OCI-LY3 (cell line): ENCODE measurements at regions not wholly inside any gene's neighbourhood (a gene's known extent, or its start where the extent isn't known, plus 50 kb on each side); places are given as distances from the start of the nearest gene placed in this dataset.

Experiments
- H2AFZ ChIP-seq: fragments of 200-600, 300-600 bp; shearing (Covaris generic); 2 replicates; pipeline ENCODE4 v1.6.0; 2014; ENCODE audit warnings: antibody characterized with exemption, low read depth, low read length
- H3K27ac ChIP-seq: fragments of 200-600, 300-600 bp; sonication (generic); 2 replicates; pipeline ENCODE4 v1.5.1; 2014; ENCODE audit warnings: mild to moderate bottlenecking, low read length, moderate library complexity, mixed read lengths
- H3K27me3 ChIP-seq: fragments of 200-600, 300-600 bp; sonication (generic); 2 replicates; pipeline ENCODE4 v1.6.1; 2014; ENCODE audit warnings: low read depth, low read length, mixed read lengths
- H3K36me3 ChIP-seq: fragments of 200-600, 300-600 bp; sonication (generic); replicated peaks from 2 replicates; pipeline ENCODE3; 2014; ENCODE audit warnings: low read depth, low read length, mixed read lengths
- H3K4me1 ChIP-seq: fragments of 300-600, 200-600 bp; sonication (generic); 2 replicates; pipeline ENCODE4 v1.6.1; 2014; ENCODE audit warnings: low read length, mixed read lengths
- H3K4me2 ChIP-seq: fragments of 200-600, 300-600 bp; sonication (generic); 2 replicates; pipeline ENCODE4 v1.6.1; 2014; ENCODE audit warnings: low read length, mixed read lengths
- H3K4me3 ChIP-seq: fragments of 300-600, 200-600 bp; sonication (generic); 2 replicates; pipeline ENCODE4 v1.5.1; 2014; ENCODE audit warnings: antibody characterized with exemption, mild to moderate bottlenecking, low read length, moderate library complexity
- H3K79me2 ChIP-seq: fragments of 300-600, 200-600 bp; shearing (Covaris generic); 2 replicates; pipeline ENCODE4 v1.6.1; 2014; ENCODE audit warnings: mild to moderate bottlenecking, low read length, mixed read lengths
- H3K9ac ChIP-seq: fragments of 300-600, 200-600 bp; shearing (Covaris generic); 2 replicates; pipeline ENCODE4 v1.6.0; 2014; ENCODE audit warnings: mild to moderate bottlenecking, low read length, moderate library complexity
- H3K9me3 ChIP-seq: fragments of 200-600, 300-600 bp; shearing (Covaris generic); 2 replicates; pipeline ENCODE4 v1.6.1; 2014; ENCODE audit warnings: low read length, mixed read lengths; ENCODE audit not compliant: insufficient read depth
- H4K20me1 ChIP-seq: fragments of 200-600, 300-600 bp; sonication (generic); 2 replicates; pipeline ENCODE4 v1.6.1; 2016; ENCODE audit warnings: low read length, mixed read lengths; ENCODE audit not compliant: insufficient read depth
- CTCF ChIP-seq: fragments of 200-600, 300-600 bp; sonication (generic); IDR thresholded peaks from 2 replicates; pipeline ENCODE4 v1.5.1; 2014; ENCODE audit warnings: antibody characterized with exemption, low read length, low read depth
- EZH2phosphoT487 ChIP-seq: fragments of 200-600 bp; shearing (Covaris generic); IDR thresholded peaks from 2 replicates; pipeline ENCODE4 v1.6.1; 2018; ENCODE audit warnings: antibody characterized with exemption, mixed run types, low read depth

GRCh38 chr2:146457221-146457620, 1387.6 kb upstream of the ACVR2A start:
- TF ChIP-seq EZH2phosphoT487, result no peak
- TF ChIP-seq CTCF, result no peak
- no peak overlapping the region for H3K4me2 ChIP-seq
- no peaks in the 10 kb centered on the region for H3K79me2 ChIP-seq
- no peak overlapping the region for H3K27ac ChIP-seq
- H3K4me1 ChIP-seq, result 0 out of 2 replicates have a peak, but pooled peaks cover 2% of the 10 kb centered on the region
- no peaks in the 10 kb centered on the region for H3K27me3 ChIP-seq
- H2AFZ ChIP-seq, result no peak overlapping the region
- no peaks in the 10 kb centered on the region for H3K36me3 ChIP-seq
- no peak overlapping the region for H3K9ac ChIP-seq
- no peaks in the 10 kb centered on the region for H4K20me1 ChIP-seq
- H3K9me3 ChIP-seq, result peaks cover 10% of the 10 kb centered on the region; the same call in 1 of the 2 replicates
- H3K4me3 ChIP-seq, result no peak overlapping the region

DNA sequence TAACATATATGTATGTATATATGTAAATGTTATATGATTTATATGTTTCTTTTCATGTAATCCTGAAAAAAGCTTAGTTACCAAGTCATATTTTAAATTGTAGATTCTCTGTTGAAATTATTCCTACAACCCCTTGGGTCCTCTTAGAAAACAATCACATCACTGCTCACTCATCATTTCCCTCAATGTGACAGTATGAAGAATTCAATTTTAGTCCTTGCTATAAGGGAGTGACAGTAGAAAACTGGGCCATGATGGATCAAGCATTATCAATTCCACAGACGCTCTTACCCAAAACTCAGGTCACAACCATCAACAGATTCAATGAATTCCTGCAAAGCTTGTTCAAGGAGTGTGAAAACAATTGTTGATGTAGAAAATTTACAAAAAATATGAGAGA, 1389.5 kb upstream of the ACVR2A start:
- Histone ChIP-seq H3K4me1 (0 out of 2 replicates have a peak, but pooled peaks cover 7% of the 10 kb centered on the region), H4K20me1 (no peaks in the 10 kb centered on the region), H3K27ac (no peak overlapping the region), H3K27me3 (no peaks in the 10 kb centered on the region), H3K9ac (no peak overlapping the region), H3K79me2 (no peaks in the 10 kb centered on the region), H3K4me2 (no peak overlapping the region), H3K36me3 (no peaks in the 10 kb centered on the region), H3K9me3 (0 out of 2 replicates have a peak, but pooled peaks cover 10% of the 10 kb centered on the region), H3K4me3 (no peak overlapping the region), H2AFZ (no peak overlapping the region)
- TF ChIP-seq CTCF (no peak), EZH2phosphoT487 (no peak)

DNA sequence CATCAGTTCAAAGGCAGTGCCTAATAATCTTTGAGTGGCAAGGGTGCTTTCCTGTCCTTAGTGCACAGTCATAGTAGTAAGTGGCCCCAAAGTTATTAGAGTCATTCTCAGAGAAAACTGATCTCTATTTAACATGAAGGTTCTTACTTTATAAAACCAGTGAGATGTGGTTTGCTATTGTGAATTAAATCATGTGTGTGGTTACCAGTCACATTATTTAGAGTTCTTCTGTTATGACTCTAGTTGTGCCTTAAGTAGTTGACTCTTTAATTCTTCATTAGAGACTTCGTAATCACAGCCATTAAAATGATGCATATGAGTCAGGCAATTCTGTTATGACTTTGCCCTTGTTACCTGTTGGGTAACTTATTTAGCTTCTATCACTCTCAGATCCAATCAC, 1392.9 kb upstream of the ACVR2A start:
- Histone ChIP-seq H3K4me1 (0 out of 2 replicates have a peak, but pooled peaks cover 7% of the 10 kb centered on the region), H2AFZ (no peak overlapping the region), H3K9ac (no peak overlapping the region), H3K4me2 (no peak overlapping the region), H3K36me3 (no peaks in the 10 kb centered on the region), H3K79me2 (no peaks in the 10 kb centered on the region), H3K27me3 (no peaks in the 10 kb centered on the region), H3K9me3 (no peaks in the 10 kb centered on the region), H3K27ac (no peak overlapping the region), H4K20me1 (no peaks in the 10 kb centered on the region), H3K4me3 (no peak overlapping the region)
- TF ChIP-seq CTCF (no peak), EZH2phosphoT487 (no peak)

DNA sequence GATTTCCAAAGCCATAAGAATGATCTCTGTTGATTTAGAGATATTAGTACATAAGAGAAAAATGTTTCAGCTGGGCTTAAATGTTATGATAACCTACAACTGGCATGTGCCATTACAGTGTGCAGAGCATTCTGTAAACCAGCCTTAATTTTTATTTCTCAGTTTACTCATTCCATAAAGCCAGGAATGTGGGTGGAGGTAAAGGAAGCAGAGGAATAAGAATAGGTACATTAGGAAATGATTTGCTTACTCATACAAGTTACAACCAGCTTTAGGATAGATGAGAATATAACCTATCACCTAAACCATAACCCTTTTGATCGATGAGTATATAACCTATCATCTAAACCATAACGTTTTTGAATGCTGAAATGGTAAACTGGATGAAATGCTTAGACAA, 1394.7 kb upstream of the ACVR2A start:
- no peak overlapping the region for H2AFZ ChIP-seq
- H3K36me3 ChIP-seq, result no peaks in the 10 kb centered on the region
- no peak overlapping the region for H3K9ac ChIP-seq
- H3K27ac ChIP-seq, result no peak overlapping the region
- 0 out of 2 replicates have a peak, but pooled peaks cover 7% of the 10 kb centered on the region for H3K4me1 ChIP-seq
- no peaks in the 10 kb centered on the region for H3K79me2 ChIP-seq
- H3K4me3 ChIP-seq, result no peak overlapping the region
- no peak for TF ChIP-seq CTCF
- TF ChIP-seq EZH2phosphoT487, result no peak
- no peak overlapping the region for H3K4me2 ChIP-seq
- H3K9me3 ChIP-seq, result no peaks in the 10 kb centered on the region
- H4K20me1 ChIP-seq, result no peaks in the 10 kb centered on the region
- H3K27me3 ChIP-seq, result no peaks in the 10 kb centered on the region
